Neural cell (in vitro differentiated cells): ENCODE measurements at regions not wholly inside any gene's neighbourhood (a gene's known extent, or its start where the extent isn't known, plus 50 kb on each side); places are given as distances from the start of the nearest gene placed in this dataset.

Experiments
- CTCF ChIP-seq: fragments of 450-650 bp; IDR thresholded peaks from 2 replicates; pipeline ENCODE4 v1.5.1; 2014; ENCODE audit warnings: antibody characterized with exemption, mild to moderate bottlenecking, moderate library complexity; ENCODE audit not compliant: poor library complexity, severe bottlenecking
- EP300 ChIP-seq: fragments of 450-650 bp; conservative IDR thresholded peaks from 2 replicates; pipeline ENCODE4 v1.6.1; 2014; ENCODE audit warnings: antibody characterized with exemption, mild to moderate bottlenecking, moderate library complexity; ENCODE audit not compliant: poor library complexity, severe bottlenecking
- EZH2 ChIP-seq: fragments of 200-600, 300-800 bp; shearing (Covaris generic), sonication (generic); IDR thresholded peaks from 2 replicates; pipeline ENCODE4 v1.6.1; 2014; ENCODE audit warnings: antibody characterized with exemption, low read length, borderline replicate concordance, mild to moderate bottlenecking; ENCODE audit not compliant: insufficient read depth, poor library complexity, severe bottlenecking
- MXI1 ChIP-seq: fragments of 450-650 bp; conservative IDR thresholded peaks from 2 replicates; pipeline ENCODE4 v1.6.1; 2014; ENCODE audit warnings: antibody characterized with exemption, mild to moderate bottlenecking; ENCODE audit not compliant: poor library complexity, severe bottlenecking
- POLR2AphosphoS5 ChIP-seq: IDR thresholded peaks from 2 replicates; pipeline ENCODE4 v1.6.1; 2012
- RAD21 ChIP-seq: fragments of 450-650 bp; conservative IDR thresholded peaks from 2 replicates; pipeline ENCODE4 v1.6.1; 2014; ENCODE audit warnings: antibody characterized with exemption, mild to moderate bottlenecking, moderate library complexity
- REST ChIP-seq: IDR thresholded peaks from 2 replicates; pipeline ENCODE4 v1.6.1; 2012; ENCODE audit warnings: borderline replicate concordance
- TAF1 ChIP-seq: IDR thresholded peaks from 2 replicates; pipeline ENCODE4 v1.6.1; 2012; ENCODE audit warnings: low read depth

DNA sequence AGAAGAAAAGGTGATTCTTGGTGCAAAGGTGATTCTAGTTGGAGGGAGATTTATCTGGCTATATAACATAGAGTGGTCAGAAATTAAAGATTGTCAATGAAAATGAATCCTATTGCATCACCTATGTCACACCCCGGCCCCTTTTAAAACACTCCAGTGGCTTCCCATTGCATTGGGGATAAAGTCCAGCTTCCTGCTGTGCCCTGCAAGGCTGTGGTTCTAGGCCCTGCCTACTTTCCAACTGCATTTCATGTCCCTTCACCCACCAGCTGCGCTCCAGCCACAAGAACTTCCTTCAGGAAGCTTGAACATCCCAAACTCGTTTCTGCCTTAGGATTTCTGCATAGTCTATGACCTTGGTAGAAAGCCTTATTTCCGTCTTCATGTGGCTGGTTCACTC is 118.7 kb upstream of the UMPS start:
- TF ChIP-seq TAF1 (no peak), CTCF (no peak), POLR2AphosphoS5 (no peak), EZH2 (no peak), RAD21 (no peak), REST (no peak), EP300 (no peak), MXI1 (no peak)
